Mesenchymal stem cell (in vitro differentiated cells and primary cell): ENCODE measurements at regions not wholly inside any gene's neighbourhood (a gene's known extent, or its start where the extent isn't known, plus 50 kb on each side); places are given as distances from the start of the nearest gene placed in this dataset.

Experiments used
- DNase-seq: peaks from one replicate; pipeline ENCODE4 v3.0.0-alpha.2; 2013
- H2AFZ ChIP-seq: one replicate; pipeline ENCODE4 v1.6.1; 2013; ENCODE audit warnings: low read depth, mild to moderate bottlenecking, control low read depth, inconsistent platforms, low read length, moderate library complexity
- H2AK5ac ChIP-seq: 2 replicates; pipeline ENCODE4 v1.6.1; 2013; ENCODE audit warnings: low read length, moderate library complexity, mild to moderate bottlenecking, inconsistent platforms; ENCODE audit not compliant: severe bottlenecking
- H2BK120ac ChIP-seq: one replicate; pipeline ENCODE4 v1.6.1; 2013; ENCODE audit warnings: low read depth, mild to moderate bottlenecking, inconsistent platforms, low read length, moderate library complexity
- H2BK12ac ChIP-seq, 2 experiments: one replicate each; pipeline ENCODE4 v1.6.1; 2013; ENCODE audit warnings: inconsistent platforms in 2 of 2, low read length in 2 of 2, mild to moderate bottlenecking in 2 of 2, moderate library complexity in 2 of 2, control low read depth in 1 of 2
- H2BK15ac ChIP-seq: one replicate; pipeline ENCODE4 v1.6.1; 2013; ENCODE audit warnings: mild to moderate bottlenecking, low read depth, inconsistent platforms; ENCODE audit not compliant: poor library complexity, severe bottlenecking
- H2BK5ac ChIP-seq: 2 replicates; pipeline ENCODE4 v1.6.1; 2013; ENCODE audit warnings: low read depth, mild to moderate bottlenecking, low read length, control low read depth, inconsistent platforms; ENCODE audit not compliant: poor library complexity, severe bottlenecking
- H3K14ac ChIP-seq, 2 experiments: one replicate each; pipeline ENCODE4 v1.6.1; 2013; ENCODE audit warnings: inconsistent platforms in 2 of 2, low read length in 2 of 2, control low read depth in 1 of 2, mild to moderate bottlenecking in 1 of 2, moderate library complexity in 1 of 2
- H3K18ac ChIP-seq, 2 experiments: one replicate each; pipeline ENCODE4 v1.6.1; 2013; ENCODE audit warnings: inconsistent platforms in 2 of 2, low read length in 2 of 2, control low read depth in 1 of 2, low read depth in 1 of 2, mild to moderate bottlenecking in 1 of 2
- H3K23ac ChIP-seq, 2 experiments: one replicate each; pipeline ENCODE4 v1.6.1; 2013; ENCODE audit warnings: inconsistent platforms in 2 of 2, low read length in 2 of 2, mild to moderate bottlenecking in 2 of 2, moderate library complexity in 2 of 2, control low read depth in 1 of 2
- H3K27ac ChIP-seq: 2 replicates; pipeline ENCODE4 v1.5.1; 2013; ENCODE audit warnings: mild to moderate bottlenecking, moderate library complexity, low read length, control low read depth, inconsistent platforms; ENCODE audit not compliant: poor library complexity, severe bottlenecking
- H3K27me3 ChIP-seq, 2 experiments: 2 replicates each; pipeline versions ENCODE4 v1.6.1 to v1.7.0; 2013; ENCODE audit warnings: low read length in 2 of 2, mild to moderate bottlenecking in 2 of 2, moderate library complexity in 2 of 2, control low read depth in 1 of 2, inconsistent platforms in 1 of 2; ENCODE audit not compliant: control insufficient read depth in 1 of 2, insufficient read depth in 1 of 2
- H3K36me3 ChIP-seq, 2 experiments: 2 replicates each; pipeline versions ENCODE4 v1.6.1 to v1.7.0; 2013; ENCODE audit warnings: low read length in 2 of 2, control low read depth in 1 of 2, inconsistent platforms in 1 of 2, low read depth in 1 of 2, mild to moderate bottlenecking in 1 of 2; ENCODE audit not compliant: insufficient read depth in 2 of 2, control insufficient read depth in 1 of 2
- H3K4ac ChIP-seq, 2 experiments: one replicate each; pipeline ENCODE4 v1.6.1; 2013; ENCODE audit warnings: inconsistent platforms in 2 of 2, low read length in 2 of 2, mild to moderate bottlenecking in 2 of 2, moderate library complexity in 2 of 2, control low read depth in 1 of 2, low read depth in 1 of 2
- H3K4me1 ChIP-seq: 2 replicates; pipeline ENCODE4 v1.6.1; 2013; ENCODE audit warnings: low read depth, low read length, control low read depth; ENCODE audit not compliant: control insufficient read depth, insufficient read depth
- H3K4me2 ChIP-seq: 2 replicates; pipeline ENCODE4 v1.6.1; 2013; ENCODE audit warnings: low read length, mild to moderate bottlenecking, inconsistent platforms; ENCODE audit not compliant: poor library complexity, severe bottlenecking
- H3K4me3 ChIP-seq, 2 experiments: 2 replicates each; pipeline versions ENCODE4 v1.5.1 to v1.7.0; 2013; ENCODE audit warnings: low read length in 2 of 2, mild to moderate bottlenecking in 2 of 2, control low read depth in 1 of 2, low read depth in 1 of 2; ENCODE audit not compliant: insufficient read depth in 1 of 2
- H3K79me1 ChIP-seq: replicated peaks from 2 replicates; pipeline ENCODE4 v1.6.1; 2013; ENCODE audit warnings: mild to moderate bottlenecking, control low read depth, low read length, inconsistent platforms; ENCODE audit not compliant: poor library complexity, severe bottlenecking
- H3K9ac ChIP-seq: 2 replicates; pipeline ENCODE4 v1.7.0; 2013; ENCODE audit warnings: mild to moderate bottlenecking, low read length, moderate library complexity
- H3K9me3 ChIP-seq: 2 replicates; pipeline ENCODE4 v1.7.0; 2013; ENCODE audit warnings: mild to moderate bottlenecking, low read length; ENCODE audit not compliant: control insufficient read depth
- H4K8ac ChIP-seq: one replicate; pipeline ENCODE4 v1.6.1; 2013; ENCODE audit warnings: inconsistent platforms, mild to moderate bottlenecking, low read length, moderate library complexity
- H4K91ac ChIP-seq: one replicate; pipeline ENCODE4 v1.6.1; 2013; ENCODE audit warnings: mild to moderate bottlenecking, low read length, inconsistent platforms
- WGBS: methylation state at CpG from one replicate; pipeline ENCODE4 v1.1.7; 2013; ENCODE audit warnings: mixed read lengths; 5-methylcytosine and 5-hydroxymethylcytosine counted together

DNA sequence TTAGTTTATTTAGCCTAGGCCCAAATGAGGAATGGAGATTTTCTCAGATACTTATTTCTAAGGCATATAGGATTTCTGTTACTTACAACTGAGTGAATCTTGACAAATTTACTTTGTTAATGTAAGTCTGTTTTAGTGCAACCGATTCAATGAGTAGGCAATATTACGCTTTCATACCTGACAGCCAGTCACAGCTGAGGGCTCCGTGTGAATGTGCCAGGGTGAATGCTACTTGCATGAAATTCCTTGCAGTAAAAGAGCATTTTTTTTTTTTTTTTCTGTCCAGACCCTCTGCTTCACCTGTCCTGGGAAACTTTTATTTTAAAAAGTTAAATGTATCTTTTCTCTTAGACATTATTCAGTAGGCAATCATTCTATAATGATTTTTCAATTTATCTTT, 1100.0 kb downstream of the FAT4 start:
- H2AK5ac ChIP-seq, result no peak overlapping the region
- 90% methylated on average over 3 of the region's 3 CpGs for WGBS
- no peak overlapping the region for H2BK12ac ChIP-seq
- H3K14ac ChIP-seq, result no peak overlapping the region
- H4K8ac ChIP-seq, result no peak overlapping the region
- H3K4me2 ChIP-seq, result no peak overlapping the region
- no peak overlapping the region for H3K4me3 ChIP-seq
- H3K27ac ChIP-seq, result no peak overlapping the region
- H3K18ac ChIP-seq, result no peak overlapping the region
- no peak overlapping the region for H3K23ac ChIP-seq
- H2BK120ac ChIP-seq, result no peak overlapping the region
- H2BK5ac ChIP-seq, result no peak overlapping the region
- peaks cover 11% of the 10 kb centered on the region for H3K9me3 ChIP-seq
- no peak overlapping the region for H3K4ac ChIP-seq
- H3K27me3 ChIP-seq, result no peaks in the 10 kb centered on the region
- H2BK15ac ChIP-seq, result no peak overlapping the region
- no peak overlapping the region for H3K9ac ChIP-seq
- H3K4me1 ChIP-seq, result no peaks in the 10 kb centered on the region
- no peaks in the 10 kb centered on the region for H3K79me1 ChIP-seq
- no peak for DNase-seq
- no peaks in the 10 kb centered on the region for H3K36me3 ChIP-seq
- no peak overlapping the region for H2AFZ ChIP-seq
- no peak overlapping the region for H4K91ac ChIP-seq

GRCh38 chr4:126419266-126419665, 1104.5 kb downstream of the FAT4 start:
- H4K91ac ChIP-seq, result no peak overlapping the region

GRCh38 chr4:126427853-126428252, 1113.1 kb downstream of the FAT4 start:
- Histone ChIP-seq H2BK120ac (no peak overlapping the region), H4K91ac (no peak overlapping the region), H3K14ac (no peak overlapping the region), H3K4ac (no peak overlapping the region), H4K8ac (no peak overlapping the region), H2AK5ac (no peak overlapping the region), H2BK15ac (no peak overlapping the region), H2BK5ac (no peak overlapping the region), H3K27ac (no peak overlapping the region), H2AFZ (no peak overlapping the region), H3K9ac (no peak overlapping the region), H3K27me3 (no peaks in the 10 kb centered on the region), H2BK12ac (no peak overlapping the region), H3K4me2 (no peak overlapping the region), H3K18ac (no peak overlapping the region), H3K4me1 (no peaks in the 10 kb centered on the region), H3K36me3 (no peaks in the 10 kb centered on the region), H3K79me1 (no peaks in the 10 kb centered on the region), H3K4me3 (no peak overlapping the region), H3K23ac (no peak overlapping the region), H3K9me3 (peaks cover 11% of the 10 kb centered on the region)
- no peak for DNase-seq
- WGBS, result 86% methylated on average over 3 of the region's 4 CpGs

More at GRCh38 chr4:126419266-126419665, 1104.5 kb downstream of the FAT4 start:
- H3K4me3 ChIP-seq, result no peak overlapping the region
- H3K9me3 ChIP-seq, result peaks cover 38% of the 10 kb centered on the region
- no peak overlapping the region for H2AFZ ChIP-seq
- H2BK12ac ChIP-seq, result no peak overlapping the region
- no peak overlapping the region for H3K18ac ChIP-seq
- no peak overlapping the region for H3K27ac ChIP-seq
- H2AK5ac ChIP-seq, result no peak overlapping the region
- H3K79me1 ChIP-seq, result no peaks in the 10 kb centered on the region
- no peak overlapping the region for H2BK15ac ChIP-seq
- H3K14ac ChIP-seq, result no peak overlapping the region
- no peak for DNase-seq
- no peak overlapping the region for H3K4ac ChIP-seq
- H3K27me3 ChIP-seq, result no peaks in the 10 kb centered on the region
- no peak overlapping the region for H2BK120ac ChIP-seq
- no peak overlapping the region for H3K4me2 ChIP-seq
- no peak overlapping the region for H3K23ac ChIP-seq
- no peaks in the 10 kb centered on the region for H3K36me3 ChIP-seq
- no peak overlapping the region for H4K8ac ChIP-seq
- H3K9ac ChIP-seq, result no peak overlapping the region
- H3K4me1 ChIP-seq, result no peaks in the 10 kb centered on the region
- H2BK5ac ChIP-seq, result no peak overlapping the region

DNA sequence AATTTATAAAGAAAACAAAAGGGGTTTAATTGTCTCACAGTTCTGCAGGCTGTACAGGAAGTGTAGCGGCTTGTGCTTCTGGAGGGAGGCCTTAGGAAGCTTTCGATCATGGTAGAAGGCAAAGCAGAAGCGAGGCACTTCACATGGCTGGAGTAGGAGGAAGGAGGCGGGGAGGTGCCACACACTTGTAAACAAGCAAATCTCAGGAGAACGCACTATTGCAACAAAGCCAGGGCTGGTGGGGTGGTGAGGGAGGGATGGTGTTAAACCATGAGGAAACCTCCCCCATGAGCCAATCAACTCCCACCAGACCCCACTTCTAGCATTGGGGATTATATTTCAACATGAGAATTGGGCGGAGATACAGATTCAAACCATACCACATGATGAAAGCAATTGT, 1116.3 kb downstream of the FAT4 start:
- no peak overlapping the region for H3K27ac ChIP-seq
- H2AK5ac ChIP-seq, result no peak overlapping the region
- H3K4me2 ChIP-seq, result no peak overlapping the region
- H3K23ac ChIP-seq, result no peak overlapping the region
- H3K79me1 ChIP-seq, result no peaks in the 10 kb centered on the region
- peak overlapping the region in 1 of 2 experiments; percentile 13 for H2BK12ac ChIP-seq
- H2BK5ac ChIP-seq, result no peak overlapping the region
- H4K8ac ChIP-seq, result no peak overlapping the region
- WGBS, result 91% methylated on average over 3 of the region's 6 CpGs
- no peak overlapping the region for H3K4me3 ChIP-seq
- DNase-seq, result no peak
- H2BK15ac ChIP-seq, result no peak overlapping the region
- H4K91ac ChIP-seq, result no peak overlapping the region
- no peak overlapping the region for H3K14ac ChIP-seq
- no peak overlapping the region for H2AFZ ChIP-seq
- no peak overlapping the region for H2BK120ac ChIP-seq
- no peak overlapping the region for H3K9ac ChIP-seq
- H3K9me3 ChIP-seq, result no peaks in the 10 kb centered on the region
- H3K36me3 ChIP-seq, result no peaks in the 10 kb centered on the region
- no peak overlapping the region for H3K18ac ChIP-seq
- no peak overlapping the region for H3K4ac ChIP-seq
- no peaks in the 10 kb centered on the region for H3K27me3 ChIP-seq
- no peaks in the 10 kb centered on the region for H3K4me1 ChIP-seq
